Stimulated activated effector memory CD8-positive, alpha-beta T cell treated with anti-CD3 and anti-CD28 coated beads, Interleukin-12 subunit alpha, Interleukin-12 subunit beta, amount 100 ng/mL, for 72 hours (primary cell): ENCODE measurements at regions not wholly inside any gene's neighbourhood (a gene's known extent, or its start where the extent isn't known, plus 50 kb on each side); places are given as distances from the start of the nearest gene placed in this dataset.

ENCODE experiments used
- ATAC-seq: fragments of 150-1000 bp; cut with Tn5 transposase; 2 replicates; pipeline ENCODE4 v1.10.0; 2021
- DNase-seq, 2 donors: peaks; one replicate each; pipeline ENCODE4 v3.0.0; 2021 to 2022; ENCODE audit warnings: low spot score in 2 of 2
- H3K27ac Mint-ChIP-seq: one replicate; pipeline ENCODE4 v1.8.0; 2022; ENCODE audit warnings: mild to moderate bottlenecking, mixed read lengths
- H3K36me3 Mint-ChIP-seq: one replicate; pipeline ENCODE4 v1.8.0; 2022; ENCODE audit warnings: mild to moderate bottlenecking, mixed read lengths
- H3K4me1 Mint-ChIP-seq: one replicate; pipeline ENCODE4 v1.8.0; 2022; ENCODE audit warnings: mixed read lengths
- H3K4me3 Mint-ChIP-seq: one replicate; pipeline ENCODE4 v1.8.0; 2022; ENCODE audit warnings: mild to moderate bottlenecking, mixed read lengths
- H3K9me3 Mint-ChIP-seq: one replicate; pipeline ENCODE4 v1.8.0; 2022; ENCODE audit warnings: mixed read lengths

GRCh38 chr4:54359919-54360650, 131.0 kb downstream of the PDGFRA start:
- Mint-ChIP-seq H3K4me1 (no peaks in the 10 kb centered on the region), H3K4me3 (no peak overlapping the region), H3K27ac (no peak overlapping the region), H3K9me3 (no peaks in the 10 kb centered on the region), H3K36me3 (no peaks in the 10 kb centered on the region)
- ATAC-seq: no peak
- no peak for DNase-seq

DNA sequence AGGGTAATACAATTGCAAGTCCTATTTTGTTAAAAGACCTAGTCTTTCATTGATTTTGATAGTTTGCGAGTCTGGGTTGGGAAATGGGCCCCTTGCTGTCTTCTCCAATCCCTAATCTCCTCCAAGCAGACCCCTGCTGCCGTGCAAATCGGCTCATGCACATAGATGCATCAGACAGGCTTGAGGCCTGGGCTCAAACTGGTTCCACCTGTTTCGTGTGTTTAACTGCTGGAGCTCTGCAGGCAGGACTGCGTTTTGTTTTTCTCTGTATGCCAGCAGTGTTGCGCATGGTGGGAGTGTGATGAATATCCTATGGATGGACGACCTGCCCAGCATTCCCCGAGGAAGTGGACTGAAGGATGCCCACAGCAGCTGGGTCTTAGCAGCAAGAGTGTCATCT, 133.9 kb downstream of the PDGFRA start:
- DNase-seq: no peak
- no peak overlapping the region for H3K4me3 Mint-ChIP-seq
- no peaks in the 10 kb centered on the region for H3K4me1 Mint-ChIP-seq
- H3K9me3 Mint-ChIP-seq: no peaks in the 10 kb centered on the region
- ATAC-seq: no peak
- no peak overlapping the region for H3K27ac Mint-ChIP-seq
- no peaks in the 10 kb centered on the region for H3K36me3 Mint-ChIP-seq

DNA sequence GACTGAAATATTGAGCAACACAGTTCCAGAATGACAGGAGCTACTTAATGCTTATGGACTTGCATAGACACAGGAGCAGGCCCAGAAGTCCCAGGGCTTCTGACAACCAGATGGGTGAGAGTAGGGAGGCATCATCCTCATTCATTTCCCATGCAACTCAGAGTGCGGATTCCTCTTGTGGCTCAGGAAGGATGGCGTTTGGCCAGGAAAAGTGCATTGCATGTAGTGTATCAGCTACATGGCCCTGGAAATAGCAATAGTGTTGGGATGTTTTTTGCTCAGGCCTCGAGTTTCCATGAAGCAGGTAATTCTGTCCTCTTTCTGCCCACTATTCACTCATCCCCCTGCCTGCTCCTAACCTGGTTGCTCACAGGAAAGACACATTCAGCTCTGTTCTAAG, 136.6 kb downstream of the PDGFRA start:
- H3K4me3 Mint-ChIP-seq: no peak overlapping the region
- ATAC-seq (no peak), DNase-seq (no peak)
- H3K36me3 Mint-ChIP-seq: no peaks in the 10 kb centered on the region
- no peaks in the 10 kb centered on the region for H3K9me3 Mint-ChIP-seq
- no peak overlapping the region for H3K27ac Mint-ChIP-seq
- H3K4me1 Mint-ChIP-seq: no peaks in the 10 kb centered on the region

GRCh38 chr4:54367059-54367458, 138.0 kb downstream of the PDGFRA start:
- no peak for DNase-seq
- Mint-ChIP-seq H3K36me3 (no peaks in the 10 kb centered on the region), H3K4me3 (no peak overlapping the region), H3K9me3 (peaks cover under 1% of the 10 kb centered on the region), H3K4me1 (no peaks in the 10 kb centered on the region), H3K27ac (no peak overlapping the region)
- no peak for ATAC-seq

DNA sequence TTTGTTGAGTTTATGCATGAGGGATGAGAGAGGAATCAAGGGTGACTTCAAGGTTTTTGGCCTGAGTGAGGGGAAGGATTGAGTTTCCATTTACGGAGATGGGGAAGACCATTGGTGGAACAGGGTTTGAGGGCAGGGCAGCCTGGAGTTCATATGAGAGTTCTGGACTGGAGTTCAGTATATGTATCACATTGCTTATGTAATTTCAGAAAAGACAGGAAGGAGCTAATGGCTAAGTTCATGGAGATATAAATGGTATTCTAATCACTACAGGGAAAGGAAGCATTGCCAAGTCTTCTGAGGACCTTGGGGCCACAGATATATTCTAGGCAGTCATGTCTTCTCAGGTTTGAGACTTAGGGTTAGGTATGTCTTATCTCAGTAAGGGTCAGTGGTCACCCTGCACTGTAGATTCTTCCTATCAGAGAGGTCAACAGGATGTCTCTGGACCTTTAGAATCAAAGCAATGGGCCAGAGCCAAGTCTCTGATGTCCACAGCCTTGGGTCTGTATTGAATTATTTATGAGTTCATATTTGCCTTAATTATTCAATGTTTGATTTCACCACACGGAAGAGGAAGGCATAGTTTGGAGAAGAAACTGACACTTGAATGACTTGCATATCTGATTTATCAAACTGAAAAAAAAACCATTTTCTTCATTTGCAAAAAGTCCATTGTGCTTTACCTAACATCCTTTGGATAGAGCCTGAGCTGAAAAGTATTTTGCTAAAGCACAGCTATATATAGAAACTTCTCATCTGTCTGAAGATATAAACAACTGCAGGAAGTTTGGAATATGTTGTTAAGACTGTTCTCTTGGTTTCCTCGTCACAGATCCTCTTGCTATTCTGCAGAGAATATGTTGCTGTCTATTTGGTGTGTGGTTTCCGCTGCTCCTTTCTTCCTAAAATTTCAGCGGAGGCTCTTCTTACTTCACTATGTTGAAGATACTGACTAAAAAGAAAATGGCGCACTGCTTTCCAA, 139.5 kb downstream of the PDGFRA start:
- no peak overlapping the region for H3K4me3 Mint-ChIP-seq

DNA sequence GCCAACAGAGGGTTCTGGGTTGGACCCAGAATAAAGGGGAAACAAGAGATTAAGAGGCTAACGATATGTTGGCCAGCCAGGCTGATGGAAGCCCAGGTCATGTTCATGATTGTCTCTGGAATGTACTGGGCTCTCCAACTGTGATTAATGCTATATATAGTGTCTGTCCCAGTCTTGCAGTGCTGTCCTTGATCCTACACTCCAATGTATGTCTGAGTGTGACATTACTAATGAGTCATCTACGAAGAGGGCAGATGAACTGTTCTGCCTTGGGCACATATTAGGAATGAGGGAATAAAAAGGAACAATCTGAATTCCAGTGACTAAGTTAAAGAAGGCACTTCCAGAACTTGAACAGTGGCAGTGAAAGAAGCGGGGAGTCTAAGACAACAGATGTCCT, 142.1 kb downstream of the PDGFRA start:
- Mint-ChIP-seq H3K36me3 (no peaks in the 10 kb centered on the region), H3K4me1 (no peaks in the 10 kb centered on the region), H3K4me3 (no peak overlapping the region), H3K9me3 (peaks cover 3% of the 10 kb centered on the region), H3K27ac (no peak overlapping the region)
- ATAC-seq (no peak), DNase-seq (no peak)

More for the DNA sequence above, 139.5 kb downstream of the PDGFRA start:
- no peak overlapping the region for H3K27ac Mint-ChIP-seq
- H3K9me3 Mint-ChIP-seq: peaks cover 3% of the 10 kb centered on the region
- DNase-seq (no peak), ATAC-seq (no peak)
- H3K4me1 Mint-ChIP-seq: no peaks in the 10 kb centered on the region
- no peaks in the 10 kb centered on the region for H3K36me3 Mint-ChIP-seq

DNA sequence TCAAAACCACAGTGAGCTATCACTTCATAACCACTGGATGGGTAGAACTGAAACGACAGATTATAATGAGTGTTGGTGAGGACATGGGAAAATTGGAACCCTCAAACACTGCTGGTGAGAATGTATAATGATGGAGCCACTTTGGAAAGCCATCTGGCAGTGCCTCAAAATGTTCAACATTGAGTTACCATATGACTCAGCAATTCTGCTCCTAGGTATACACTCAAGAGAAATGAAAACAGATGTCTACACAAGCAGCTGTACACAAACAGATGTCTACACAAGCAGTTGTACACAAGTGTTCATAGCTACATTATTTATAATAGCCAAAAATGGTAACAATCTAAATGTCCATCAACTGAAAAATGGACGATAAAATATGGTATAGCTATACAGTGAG, 143.9 kb downstream of the PDGFRA start:
- DNase-seq (no peak), ATAC-seq (no peak)
- Mint-ChIP-seq H3K4me1 (no peaks in the 10 kb centered on the region), H3K4me3 (no peak overlapping the region), H3K36me3 (no peaks in the 10 kb centered on the region), H3K27ac (no peak overlapping the region), H3K9me3 (peaks cover 3% of the 10 kb centered on the region)

DNA sequence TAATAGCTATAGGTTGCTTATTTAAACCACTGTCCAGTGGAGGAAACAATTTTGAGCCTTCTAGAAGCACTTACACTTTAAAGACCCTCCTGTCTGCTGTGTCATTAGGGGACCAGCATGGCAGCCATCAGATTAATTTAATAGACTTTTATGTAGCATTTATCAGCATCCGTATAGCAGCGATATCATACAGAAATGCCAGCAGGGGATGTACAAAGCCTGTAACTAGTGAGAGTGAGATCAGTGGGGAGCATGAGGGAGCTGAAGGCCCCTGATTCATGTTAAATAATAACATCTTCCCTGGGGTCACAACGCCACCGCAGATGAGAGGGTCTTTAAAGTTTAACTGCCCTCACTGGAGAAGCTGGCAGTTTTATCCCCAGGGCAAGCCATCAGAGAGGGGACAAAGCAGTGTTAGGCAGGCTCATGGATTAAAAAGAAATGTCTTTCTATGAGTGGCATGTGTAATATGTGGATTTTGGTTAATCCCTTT, 144.7 kb downstream of the PDGFRA start:
- no peaks in the 10 kb centered on the region for H3K4me1 Mint-ChIP-seq

DNA sequence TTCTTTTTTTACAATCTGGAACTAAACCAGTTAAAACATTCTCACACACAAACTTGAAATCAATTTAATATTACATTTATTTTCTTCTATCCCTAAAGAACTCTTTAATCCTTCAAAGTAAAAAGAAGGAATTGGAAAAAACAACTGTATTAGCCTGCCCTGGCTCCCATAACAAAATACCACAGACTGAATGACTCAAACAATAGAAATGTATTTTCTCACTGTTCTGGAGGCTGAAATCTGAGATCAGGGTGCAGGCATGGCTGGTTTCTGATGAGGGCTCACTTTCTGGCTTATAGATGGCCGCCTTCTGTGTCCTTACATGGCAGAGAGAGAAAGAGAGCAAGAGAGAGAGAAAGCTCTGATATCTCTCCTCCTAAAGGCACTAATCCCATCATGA, 149.4 kb downstream of the PDGFRA start:
- DNase-seq (no peak), ATAC-seq (no peak)
- no peaks in the 10 kb centered on the region for H3K9me3 Mint-ChIP-seq
- H3K4me1 Mint-ChIP-seq: no peaks in the 10 kb centered on the region
- no peak overlapping the region for H3K27ac Mint-ChIP-seq
- no peak overlapping the region for H3K4me3 Mint-ChIP-seq
- H3K36me3 Mint-ChIP-seq: no peaks in the 10 kb centered on the region

More for the DNA sequence above, 144.7 kb downstream of the PDGFRA start:
- Mint-ChIP-seq H3K27ac (no peak overlapping the region), H3K9me3 (peaks cover 3% of the 10 kb centered on the region), H3K4me3 (no peak overlapping the region), H3K36me3 (no peaks in the 10 kb centered on the region)
- no peak for DNase-seq
- no peak for ATAC-seq

DNA sequence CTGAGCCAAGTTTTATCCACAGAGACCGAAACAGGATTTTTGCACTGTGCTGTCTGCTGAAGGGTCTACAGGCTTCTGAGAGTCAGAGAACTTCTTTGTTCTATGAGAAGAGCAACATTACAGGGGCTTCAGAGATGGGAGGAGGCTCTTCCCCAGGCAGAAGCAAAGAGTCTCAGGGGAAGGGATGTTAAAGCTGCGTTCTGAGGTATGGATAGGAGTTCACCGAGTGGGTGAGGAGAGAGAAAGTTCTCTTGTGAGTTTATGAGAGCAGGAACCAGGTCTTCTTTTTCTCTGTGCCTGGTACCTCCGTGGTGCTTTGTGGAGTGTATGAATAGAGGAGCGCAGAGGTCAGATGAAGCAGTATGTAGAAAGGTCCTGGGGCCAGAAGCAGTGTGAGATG, 155.1 kb downstream of the PDGFRA start:
- ATAC-seq: peak; percentile 34
- H3K4me1 Mint-ChIP-seq: no peaks in the 10 kb centered on the region
- no peaks in the 10 kb centered on the region for H3K36me3 Mint-ChIP-seq
- H3K9me3 Mint-ChIP-seq: no peaks in the 10 kb centered on the region
- H3K4me3 Mint-ChIP-seq: no peak overlapping the region
- no peak for DNase-seq
- no peak overlapping the region for H3K27ac Mint-ChIP-seq

DNA sequence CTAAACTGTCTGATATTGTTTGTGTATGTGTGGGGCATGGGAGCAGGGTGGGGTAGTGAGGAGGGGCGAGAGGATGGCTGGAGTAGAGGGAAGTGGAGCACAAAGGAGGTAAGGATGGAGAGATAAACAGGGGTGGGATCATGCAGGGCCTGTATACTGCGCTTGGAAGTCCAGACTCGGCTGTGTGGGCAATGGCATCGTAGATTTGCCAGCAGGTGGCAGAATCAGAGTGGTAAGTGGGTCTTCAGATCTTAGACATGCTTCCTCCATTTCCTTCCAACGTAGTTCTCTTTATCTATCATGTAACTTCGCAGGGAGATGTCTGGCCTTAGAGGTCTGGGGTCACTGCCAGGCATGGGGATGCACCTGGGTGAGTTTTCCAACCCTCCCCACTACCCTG, 155.5 kb downstream of the PDGFRA start:
- Mint-ChIP-seq H3K4me1 (no peaks in the 10 kb centered on the region), H3K27ac (no peak overlapping the region), H3K9me3 (no peaks in the 10 kb centered on the region), H3K4me3 (no peak overlapping the region), H3K36me3 (no peaks in the 10 kb centered on the region)
- DNase-seq (no peak), ATAC-seq (peak; percentile 42)

- Mint-ChIP-seq H3K4me3 (no peak overlapping the region), H3K9me3 (no peaks in the 10 kb centered on the region), H3K4me1 (no peaks in the 10 kb centered on the region), H3K36me3 (no peaks in the 10 kb centered on the region), H3K27ac (no peak overlapping the region)
- no peak for ATAC-seq
- DNase-seq: no peak
Measured at GRCh38 chr4:54386042-54386669, 157.1 kb downstream of the PDGFRA start.

DNA sequence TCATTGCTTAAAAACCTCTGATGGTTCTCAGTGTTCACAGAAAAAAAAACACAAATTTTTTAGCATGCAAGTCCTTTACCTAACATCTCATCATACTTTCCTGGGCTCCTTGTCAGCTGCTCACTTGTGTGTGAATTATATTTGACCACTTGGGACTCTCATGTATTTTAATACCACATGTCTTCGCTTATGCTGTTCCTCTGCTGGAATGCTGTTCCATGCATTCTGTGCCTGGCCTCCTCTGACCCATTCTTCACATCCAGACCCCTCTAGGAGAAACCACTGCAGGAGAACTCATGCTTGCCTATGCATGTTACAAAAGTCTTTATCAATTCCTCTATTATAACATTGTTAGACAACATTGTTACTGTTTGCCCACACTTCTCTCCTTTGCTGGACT, 157.6 kb downstream of the PDGFRA start:
- Mint-ChIP-seq H3K4me1 (no peaks in the 10 kb centered on the region), H3K27ac (no peak overlapping the region), H3K4me3 (no peak overlapping the region), H3K9me3 (no peaks in the 10 kb centered on the region), H3K36me3 (no peaks in the 10 kb centered on the region)
- DNase-seq: no peak
- no peak for ATAC-seq

GRCh38 chr4:54390670-54391069, 161.6 kb downstream of the PDGFRA start:
- DNase-seq: no peak
- no peak for ATAC-seq
- no peaks in the 10 kb centered on the region for H3K9me3 Mint-ChIP-seq
- H3K4me3 Mint-ChIP-seq: no peak overlapping the region
- no peak overlapping the region for H3K27ac Mint-ChIP-seq
- H3K4me1 Mint-ChIP-seq: no peaks in the 10 kb centered on the region
- no peaks in the 10 kb centered on the region for H3K36me3 Mint-ChIP-seq

- Mint-ChIP-seq H3K27ac (no peak overlapping the region), H3K9me3 (no peaks in the 10 kb centered on the region), H3K4me3 (no peak overlapping the region), H3K4me1 (no peaks in the 10 kb centered on the region), H3K36me3 (no peaks in the 10 kb centered on the region)
- DNase-seq: no peak
- no peak for ATAC-seq
Measured at GRCh38 chr4:54391104-54391503, 162.0 kb downstream of the PDGFRA start.
